PC-9 (cell line): ENCODE measurements at regions not wholly inside any gene's neighbourhood (a gene's known extent, or its start where the extent isn't known, plus 50 kb on each side); places are given as distances from the start of the nearest gene placed in this dataset.

ENCODE experiments used
- BruUV-seq: library from RNA; stranded (reverse); fragments of 400-500 nt; replicated peaks from 2 replicates; lab custom pipeline; 2021; lab: Mats Ljungman, UMichigan
- CTCF ChIA-PET: fragments of 300-600 bp; sonication (Branson Sonifier 250); formaldehyde crosslinking; loops from one replicate; lab custom pipeline; 2022; ENCODE audit warnings: antibody characterized with exemption; lab: Charles Lee
- POLR2A ChIA-PET: fragments of 300-600 bp; sonication (Branson Sonifier 250); formaldehyde crosslinking; loops from one replicate; lab custom pipeline; 2022; ENCODE audit warnings: antibody characterized with exemption; ENCODE audit not compliant: unreplicated experiment; lab: Charles Lee
- DNase-seq, 2 experiments: peaks; one replicate each; pipeline versions ENCODE4 v3.0.0 to v3.0.0-alpha.2; 2015 to 2022; ENCODE audit warnings: mixed read lengths in 1 of 2
- H2AFZ ChIP-seq: fragments of 200-600 bp; sonication (generic); 2 replicates; pipeline ENCODE4 v1.8.1; 2017; ENCODE audit warnings: antibody characterized with exemption
- H3F3A ChIP-seq: fragments of 200-600 bp; sonication (generic); 2 replicates; pipeline ENCODE4 v1.8.1; 2017; ENCODE audit warnings: antibody characterized with exemption, mild to moderate bottlenecking, low read depth; ENCODE audit not compliant: insufficient read depth
- H3K27ac ChIP-seq: fragments of 200-600 bp; sonication (generic); 2 replicates; pipeline ENCODE4 v1.6.1; 2016; ENCODE audit warnings: mixed run types
- H3K27me3 ChIP-seq: fragments of 200-600 bp; sonication (generic); 2 replicates; pipeline ENCODE4 v1.6.1; 2016; ENCODE audit warnings: low read depth, mixed run types; ENCODE audit not compliant: insufficient read depth
- H3K36me3 ChIP-seq: fragments of 200-600 bp; sonication (generic); 2 replicates; pipeline ENCODE4 v1.6.1; 2016; ENCODE audit warnings: low read depth, mixed run types
- H3K4me1 ChIP-seq: fragments of 200-600 bp; sonication (generic); replicated peaks from 2 replicates; pipeline ENCODE4 v1.6.1; 2016; ENCODE audit warnings: mixed run types; ENCODE audit not compliant: insufficient read depth
- H3K4me2 ChIP-seq: fragments of 200-600 bp; sonication (generic); 2 replicates; pipeline ENCODE4 v1.6.1; 2017; ENCODE audit warnings: mixed run types
- H3K4me3 ChIP-seq: fragments of 200-600 bp; sonication (generic); 2 replicates; pipeline ENCODE4 v1.6.1; 2016; ENCODE audit warnings: mixed run types
- H3K79me2 ChIP-seq: fragments of 200-600 bp; sonication (generic); 2 replicates; pipeline ENCODE4 v1.6.1; 2017; ENCODE audit warnings: low read depth, mixed run types
- H3K9me2 ChIP-seq: fragments of 200-600 bp; sonication (generic); 2 replicates; pipeline ENCODE4 v1.8.1; 2017; ENCODE audit warnings: mild to moderate bottlenecking; ENCODE audit not compliant: insufficient read depth
- H3K9me3 ChIP-seq: fragments of 200-600 bp; sonication (generic); 2 replicates; pipeline ENCODE4 v1.8.1; 2016; ENCODE audit warnings: low read depth; ENCODE audit not compliant: insufficient read depth
- H4K20me1 ChIP-seq: fragments of 200-600 bp; sonication (generic); 2 replicates; pipeline ENCODE4 v1.8.1; 2017; ENCODE audit not compliant: insufficient read depth
- EZH2 ChIP-seq: fragments of 200-600 bp; sonication (generic); IDR thresholded peaks from 2 replicates; pipeline ENCODE4 v1.8.0; 2017; ENCODE audit warnings: antibody characterized with exemption, low read depth
- intact Hi-C: fragments of 100-400 bp; cut with micrococcal nuclease; formaldehyde crosslinking; loops from one replicate; pipeline ENCODE4 v1.10.0; 2022; ENCODE audit not compliant: unreplicated experiment
- TF ChIP-seq, protein P1 (sequence below): fragments of 200-600 bp; sonication (generic); conservative IDR thresholded peaks from 2 replicates; pipeline ENCODE4 v1.6.1; 2017; ENCODE audit warnings: mixed run types, antibody characterized with exemption, mild to moderate bottlenecking, moderate library complexity

- no peak overlapping the region for H3K4me2 ChIP-seq
- TF ChIP-seq, protein P1, sequence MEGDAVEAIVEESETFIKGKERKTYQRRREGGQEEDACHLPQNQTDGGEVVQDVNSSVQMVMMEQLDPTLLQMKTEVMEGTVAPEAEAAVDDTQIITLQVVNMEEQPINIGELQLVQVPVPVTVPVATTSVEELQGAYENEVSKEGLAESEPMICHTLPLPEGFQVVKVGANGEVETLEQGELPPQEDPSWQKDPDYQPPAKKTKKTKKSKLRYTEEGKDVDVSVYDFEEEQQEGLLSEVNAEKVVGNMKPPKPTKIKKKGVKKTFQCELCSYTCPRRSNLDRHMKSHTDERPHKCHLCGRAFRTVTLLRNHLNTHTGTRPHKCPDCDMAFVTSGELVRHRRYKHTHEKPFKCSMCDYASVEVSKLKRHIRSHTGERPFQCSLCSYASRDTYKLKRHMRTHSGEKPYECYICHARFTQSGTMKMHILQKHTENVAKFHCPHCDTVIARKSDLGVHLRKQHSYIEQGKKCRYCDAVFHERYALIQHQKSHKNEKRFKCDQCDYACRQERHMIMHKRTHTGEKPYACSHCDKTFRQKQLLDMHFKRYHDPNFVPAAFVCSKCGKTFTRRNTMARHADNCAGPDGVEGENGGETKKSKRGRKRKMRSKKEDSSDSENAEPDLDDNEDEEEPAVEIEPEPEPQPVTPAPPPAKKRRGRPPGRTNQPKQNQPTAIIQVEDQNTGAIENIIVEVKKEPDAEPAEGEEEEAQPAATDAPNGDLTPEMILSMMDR, result no peak
- TF ChIP-seq EZH2, result no peak
- H3F3A ChIP-seq, result no peaks in the 10 kb centered on the region
- peaks cover 4% of the 10 kb centered on the region; the same call in 1 of the 2 replicates for H3K27me3 ChIP-seq
- ChIA-PET CTCF (no interaction called here), POLR2A (no interaction called here)
- BruUV-seq, result no TSS peak
- no peaks in the 10 kb centered on the region for H3K79me2 ChIP-seq
- no peaks in the 10 kb centered on the region for H3K9me2 ChIP-seq
- H2AFZ ChIP-seq, result no peak overlapping the region
- no peak for DNase-seq
- no peaks in the 10 kb centered on the region for H3K4me1 ChIP-seq
- no peaks in the 10 kb centered on the region for H3K36me3 ChIP-seq
- intact Hi-C loops, result no loop called here
- H3K4me3 ChIP-seq, result no peak overlapping the region
- H3K9me3 ChIP-seq, result no peaks in the 10 kb centered on the region
- no peaks in the 10 kb centered on the region for H4K20me1 ChIP-seq
- no peak overlapping the region for H3K27ac ChIP-seq
Measured at GRCh38 chr4:181498148-181498547, 745.1 kb upstream of the TENM3 start.

GRCh38 chr4:181502611-181503010 lies 740.6 kb upstream of the TENM3 start:
- no peaks in the 10 kb centered on the region for H3K9me3 ChIP-seq
- ChIA-PET POLR2A (no interaction called here), CTCF (no interaction called here)
- no peak for DNase-seq
- H3K36me3 ChIP-seq, result no peaks in the 10 kb centered on the region
- no peaks in the 10 kb centered on the region for H3K4me1 ChIP-seq
- no peaks in the 10 kb centered on the region for H3K79me2 ChIP-seq
- no TSS peak for BruUV-seq
- no peak overlapping the region for H3K4me3 ChIP-seq
- H2AFZ ChIP-seq, result no peak overlapping the region
- H3K27me3 ChIP-seq, result peaks cover 16% of the 10 kb centered on the region
- no peaks in the 10 kb centered on the region for H3F3A ChIP-seq
- TF ChIP-seq, protein P1, result no peak
- TF ChIP-seq EZH2, result no peak
- H4K20me1 ChIP-seq, result no peaks in the 10 kb centered on the region
- intact Hi-C loops, result no loop called here
- no peak overlapping the region for H3K4me2 ChIP-seq
- no peak overlapping the region for H3K27ac ChIP-seq
- H3K9me2 ChIP-seq, result no peaks in the 10 kb centered on the region

DNA sequence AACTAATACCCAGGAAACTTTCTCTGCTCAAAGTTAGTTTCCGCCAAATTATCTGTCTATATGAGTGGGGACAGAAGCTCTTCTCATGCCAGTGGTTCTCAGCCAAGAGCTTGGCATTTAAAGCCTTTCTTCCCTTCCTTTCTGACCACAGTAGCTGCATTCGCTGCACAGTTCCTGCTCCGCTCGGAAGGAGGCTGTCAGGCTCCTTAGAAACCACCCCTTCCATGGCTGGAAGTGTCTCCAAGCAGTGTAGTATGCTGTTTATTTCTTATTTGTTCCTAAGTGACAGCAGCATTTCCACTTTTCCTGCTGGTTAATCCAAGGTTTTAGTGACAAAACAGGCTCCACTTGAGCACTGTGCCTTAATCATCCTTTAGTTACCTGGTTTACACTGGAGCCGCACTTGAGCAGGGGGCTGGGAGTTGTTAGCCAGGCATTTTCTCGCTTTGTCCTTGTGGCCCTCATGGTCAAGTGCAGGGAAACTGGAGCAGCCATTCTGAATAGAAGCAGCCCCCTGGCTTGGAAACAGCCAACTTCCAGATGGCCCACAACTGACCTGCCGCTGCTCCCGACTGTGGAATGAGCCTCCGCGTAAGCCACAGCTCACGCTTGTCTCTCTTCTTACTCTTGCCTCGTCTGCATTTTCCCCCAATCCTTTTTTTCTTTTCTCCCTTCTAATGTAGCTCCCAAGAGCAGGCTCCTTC lies 739.4 kb upstream of the TENM3 start:
- H3K27ac ChIP-seq, result no peak overlapping the region
- CTCF ChIA-PET, result no interaction called here
- H3K9me2 ChIP-seq, result no peaks in the 10 kb centered on the region
- no peak for DNase-seq
- no peaks in the 10 kb centered on the region for H3K4me1 ChIP-seq
- intact Hi-C loops, result no loop called here
- TF ChIP-seq EZH2, result no peak
- TF ChIP-seq, protein P1, result no peak
- peaks cover 25% of the 10 kb centered on the region for H3K27me3 ChIP-seq
- no peak overlapping the region for H2AFZ ChIP-seq
- H3F3A ChIP-seq, result no peaks in the 10 kb centered on the region
- H3K4me3 ChIP-seq, result no peak overlapping the region
- no peaks in the 10 kb centered on the region for H4K20me1 ChIP-seq
- H3K9me3 ChIP-seq, result no peaks in the 10 kb centered on the region
- no TSS peak for BruUV-seq
- no peaks in the 10 kb centered on the region for H3K36me3 ChIP-seq
- no peak overlapping the region for H3K4me2 ChIP-seq
- no peaks in the 10 kb centered on the region for H3K79me2 ChIP-seq
- POLR2A ChIA-PET, result no interaction called here
